ENCODE measurements at regions not wholly inside any gene's neighbourhood (a gene's known extent, or its start where the extent isn't known, plus 50 kb on each side); places are given as distances from the start of the nearest gene placed in this dataset.

DNA sequence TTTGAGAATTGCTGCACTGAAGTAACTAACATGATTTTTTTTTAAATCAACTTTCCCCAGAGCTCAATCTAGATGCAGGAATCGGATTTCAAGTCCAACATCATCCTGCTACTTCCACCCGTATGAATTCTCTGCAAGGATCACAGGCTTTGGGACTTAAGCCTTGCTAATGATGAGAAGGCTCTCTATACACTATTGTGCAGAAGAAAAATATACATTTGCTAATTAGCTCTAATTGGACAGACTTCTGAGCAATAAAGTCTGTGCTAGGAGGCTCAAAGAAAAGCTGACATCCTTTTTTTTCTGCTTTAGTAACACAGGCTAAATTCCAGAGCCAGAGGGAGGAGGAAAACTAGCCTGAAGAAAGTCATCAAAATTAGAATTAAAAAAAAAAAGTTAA, 433.6 kb downstream of the PMP22 start:
- Histone ChIP-seq H3K9ac (ENCODE audit: low read length) (no peak overlapping the region), H3K79me2 (replicated peaks; ENCODE audit: insufficient read depth, low read length) (no peaks in the 10 kb centered on the region), H2AFZ (ENCODE audit: low read depth, low read length) (no peak overlapping the region), H3K4me3 (ENCODE audit: low read length) (no peak overlapping the region), H3K27me3 (ENCODE audit: insufficient read depth, low read depth, low read length) (no peaks in the 10 kb centered on the region), H3K9me3 (ENCODE audit: low read length) (no peaks in the 10 kb centered on the region), H3K27ac (ENCODE audit: low read length) (no peak overlapping the region), H3K9me2 (ENCODE audit: insufficient read depth, low read length) (no peaks in the 10 kb centered on the region), H3K4me2 (ENCODE audit: low read length) (no peak overlapping the region), H3F3A (ENCODE audit: insufficient read depth, low read length, poor library complexity, severe bottlenecking) (no peaks in the 10 kb centered on the region), H3K36me3 (ENCODE audit: insufficient read depth, low read length) (no peaks in the 10 kb centered on the region), H4K20me1 (ENCODE audit: insufficient read depth) (no peaks in the 10 kb centered on the region)
- no peak for TF ChIP-seq POLR2AphosphoS5 (IDR thresholded peaks at IDR 0.05)
- no peak for TF ChIP-seq TAF1 (IDR thresholded peaks at IDR 0.05; ENCODE audit: low read depth)
- no peak for TF ChIP-seq EZH2 (IDR thresholded peaks at IDR 0.05; ENCODE audit: borderline replicate concordance, insufficient read depth, low read length, poor library complexity, severe bottlenecking)
- TF ChIP-seq REST (IDR thresholded peaks at IDR 0.05; ENCODE audit: borderline replicate concordance), result no peak
- TF ChIP-seq SMC3 (conservative IDR thresholded peaks at IDR 0.05; ENCODE audit: poor library complexity), result no peak

DNA sequence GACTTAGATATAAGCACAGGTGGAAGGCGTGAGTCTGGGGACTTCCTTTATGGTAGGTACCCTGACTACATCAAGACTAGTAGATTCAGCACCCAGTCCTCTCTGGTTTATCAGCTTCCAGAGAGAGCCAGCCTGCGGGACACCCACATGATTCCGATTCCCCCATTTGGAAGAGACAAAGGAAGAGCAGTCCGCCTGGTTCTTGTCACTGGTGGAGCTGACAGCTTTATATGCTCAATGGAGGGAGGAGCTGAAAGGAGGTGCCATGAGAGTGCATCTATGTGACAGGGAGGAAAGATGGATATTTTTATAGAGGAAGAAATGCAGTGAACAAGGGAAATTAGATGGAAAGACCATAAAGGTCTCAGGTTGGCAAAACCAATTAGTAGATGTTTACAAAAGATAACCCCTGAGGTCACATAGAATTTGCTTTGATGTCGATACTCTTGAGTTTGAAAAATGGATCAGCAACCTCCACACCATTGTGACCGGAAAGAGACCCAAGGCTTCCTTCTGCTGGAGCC, 437.7 kb downstream of the PMP22 start:
- Histone ChIP-seq H2AFZ (ENCODE audit: low read depth, low read length) (no peak overlapping the region), H3K9me3 (ENCODE audit: low read length) (peaks cover 5% of the 10 kb centered on the region), H3K27ac (ENCODE audit: low read length) (no peak overlapping the region), H3K4me2 (ENCODE audit: low read length) (no peak overlapping the region), H3K27me3 (ENCODE audit: insufficient read depth, low read depth, low read length) (no peaks in the 10 kb centered on the region), H3K9me2 (ENCODE audit: insufficient read depth, low read length) (no peaks in the 10 kb centered on the region), H3K4me3 (ENCODE audit: low read length) (no peak overlapping the region), H4K20me1 (ENCODE audit: insufficient read depth) (no peaks in the 10 kb centered on the region), H3K9ac (ENCODE audit: low read length) (no peak overlapping the region), H3K36me3 (ENCODE audit: insufficient read depth, low read length) (no peaks in the 10 kb centered on the region), H3F3A (ENCODE audit: insufficient read depth, low read length, poor library complexity, severe bottlenecking) (no peaks in the 10 kb centered on the region), H3K79me2 (replicated peaks; ENCODE audit: insufficient read depth, low read length) (no peaks in the 10 kb centered on the region)
- TF ChIP-seq POLR2AphosphoS5 (IDR thresholded peaks at IDR 0.05) (no peak), CTCF (IDR thresholded peaks at IDR 0.05; ENCODE audit: poor library complexity, severe bottlenecking) (no peak), MXI1 (conservative IDR thresholded peaks at IDR 0.05; ENCODE audit: poor library complexity, severe bottlenecking) (no peak), SMC3 (conservative IDR thresholded peaks at IDR 0.05; ENCODE audit: poor library complexity) (no peak), RAD21 (conservative IDR thresholded peaks at IDR 0.05) (no peak), REST (IDR thresholded peaks at IDR 0.05; ENCODE audit: borderline replicate concordance) (no peak), TAF1 (IDR thresholded peaks at IDR 0.05; ENCODE audit: low read depth) (no peak), EZH2 (IDR thresholded peaks at IDR 0.05; ENCODE audit: borderline replicate concordance, insufficient read depth, low read length, poor library complexity, severe bottlenecking) (no peak), EP300 (conservative IDR thresholded peaks at IDR 0.05; ENCODE audit: poor library complexity, severe bottlenecking) (no peak)

Measured in neural cell (in vitro differentiated cells).